Left lung (tissue), 4 donors: ENCODE measurements at regions not wholly inside any gene's neighbourhood (a gene's known extent, or its start where the extent isn't known, plus 50 kb on each side); places are given as distances from the start of the nearest gene placed in this dataset.

Experiments
- ATAC-seq: fragments of 200-7000 bp; cut with Tn5 transposase; one replicate; pipeline ENCODE4 v1.9.1; 2020; ENCODE audit warnings: moderate library complexity
- DNase-seq, 4 donors: peaks; one replicate each; pipeline ENCODE4 v3.0.0-alpha.2; 2013 to 2020
- H3K27ac ChIP-seq, 2 donors: fragments of 200-600 bp; sonication (generic) in 1 of 2; one replicate each; pipeline versions ENCODE4 v1.5.0 to v1.8.0; 2020 to 2021
- H3K27me3 ChIP-seq, 2 donors: fragments of 200-600 bp; sonication (generic) in 1 of 2; one replicate each; pipeline versions ENCODE4 v1.5.0 to v1.8.0; 2020 to 2021
- H3K36me3 ChIP-seq, 2 donors: fragments of 200-600 bp; sonication (generic) in 1 of 2; one replicate each; pipeline versions ENCODE4 v1.5.0 to v1.8.0; 2020 to 2021
- H3K4me1 ChIP-seq, 2 donors: fragments of 200-600 bp; one replicate each; pipeline ENCODE4 v1.8.0; 2021
- H3K4me3 ChIP-seq, 2 donors: fragments of 200-600 bp; sonication (generic) in 1 of 2; one replicate each; pipeline versions ENCODE4 v1.5.0 to v1.8.0; 2020 to 2021; ENCODE audit warnings: mild to moderate bottlenecking in 1 of 2
- H3K9me3 ChIP-seq, 2 donors: fragments of 200-600 bp; sonication (generic) in 1 of 2; one replicate each; pipeline versions ENCODE4 v1.5.0 to v1.8.0; 2020 to 2021
- intact Hi-C, 2 donors: fragments of 100-400 bp; cut with DNase I; formaldehyde crosslinking; loops; one replicate each; pipeline versions ENCODE4 v1.11.2 to v1.14.2; 2022
- TF ChIP-seq, protein P1 (sequence below), 2 donors: fragments of 200-600 bp; sonication (generic) in 1 of 2; IDR thresholded peaks; one replicate each; pipeline versions ENCODE4 v1.5.0 to v1.8.0; 2021; ENCODE audit warnings: antibody characterized with exemption in 2 of 2
- donor health status: DM: no; HTN: yes; CAD: no.
- donor health status: DM: no; HTN: no; CAD: no.

DNA sequence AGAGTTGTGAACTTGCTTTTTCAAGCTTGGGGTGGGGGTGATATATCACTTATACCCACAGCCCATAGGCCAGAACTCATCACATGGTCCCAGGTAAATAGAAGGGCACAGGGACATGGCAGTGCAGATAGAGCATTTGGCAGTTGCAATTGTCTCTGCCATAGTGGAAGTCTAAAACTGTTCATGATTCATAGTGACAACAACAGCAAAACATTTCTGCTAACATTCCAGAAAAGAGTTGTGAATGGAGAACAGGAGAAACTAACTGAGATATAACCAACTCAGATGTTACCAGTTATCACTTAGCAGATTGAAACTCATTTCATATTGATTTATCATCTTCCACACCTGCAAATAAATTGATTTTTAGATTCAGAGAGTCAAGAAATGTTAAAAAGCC, 278.6 kb upstream of the KYNU start:
- H3K4me1 ChIP-seq: no peaks in the 10 kb centered on the region
- no peak overlapping the region for H3K27ac ChIP-seq
- no peak for DNase-seq
- H3K4me3 ChIP-seq: no peak overlapping the region
- no peak for ATAC-seq
- no peaks in the 10 kb centered on the region for H3K27me3 ChIP-seq
- intact Hi-C loops: no loop called here
- H3K36me3 ChIP-seq: no peaks in the 10 kb centered on the region
- H3K9me3 ChIP-seq: no peaks in the 10 kb centered on the region
- TF ChIP-seq, protein P1, sequence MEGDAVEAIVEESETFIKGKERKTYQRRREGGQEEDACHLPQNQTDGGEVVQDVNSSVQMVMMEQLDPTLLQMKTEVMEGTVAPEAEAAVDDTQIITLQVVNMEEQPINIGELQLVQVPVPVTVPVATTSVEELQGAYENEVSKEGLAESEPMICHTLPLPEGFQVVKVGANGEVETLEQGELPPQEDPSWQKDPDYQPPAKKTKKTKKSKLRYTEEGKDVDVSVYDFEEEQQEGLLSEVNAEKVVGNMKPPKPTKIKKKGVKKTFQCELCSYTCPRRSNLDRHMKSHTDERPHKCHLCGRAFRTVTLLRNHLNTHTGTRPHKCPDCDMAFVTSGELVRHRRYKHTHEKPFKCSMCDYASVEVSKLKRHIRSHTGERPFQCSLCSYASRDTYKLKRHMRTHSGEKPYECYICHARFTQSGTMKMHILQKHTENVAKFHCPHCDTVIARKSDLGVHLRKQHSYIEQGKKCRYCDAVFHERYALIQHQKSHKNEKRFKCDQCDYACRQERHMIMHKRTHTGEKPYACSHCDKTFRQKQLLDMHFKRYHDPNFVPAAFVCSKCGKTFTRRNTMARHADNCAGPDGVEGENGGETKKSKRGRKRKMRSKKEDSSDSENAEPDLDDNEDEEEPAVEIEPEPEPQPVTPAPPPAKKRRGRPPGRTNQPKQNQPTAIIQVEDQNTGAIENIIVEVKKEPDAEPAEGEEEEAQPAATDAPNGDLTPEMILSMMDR (IDR thresholded peaks at IDR 0.05): no peak

GRCh38 chr2:142596334-142597088, 281.0 kb upstream of the KYNU start:
- Histone ChIP-seq H3K4me1 (no peaks in the 10 kb centered on the region), H3K36me3 (no peaks in the 10 kb centered on the region), H3K27ac (no peak overlapping the region), H3K4me3 (no peak overlapping the region), H3K9me3 (no peaks in the 10 kb centered on the region), H3K27me3 (no peaks in the 10 kb centered on the region)
- TF ChIP-seq, protein P1 (IDR thresholded peaks at IDR 0.05): no peak
- no peak for DNase-seq
- intact Hi-C loops: no loop called here
- no peak for ATAC-seq

DNA sequence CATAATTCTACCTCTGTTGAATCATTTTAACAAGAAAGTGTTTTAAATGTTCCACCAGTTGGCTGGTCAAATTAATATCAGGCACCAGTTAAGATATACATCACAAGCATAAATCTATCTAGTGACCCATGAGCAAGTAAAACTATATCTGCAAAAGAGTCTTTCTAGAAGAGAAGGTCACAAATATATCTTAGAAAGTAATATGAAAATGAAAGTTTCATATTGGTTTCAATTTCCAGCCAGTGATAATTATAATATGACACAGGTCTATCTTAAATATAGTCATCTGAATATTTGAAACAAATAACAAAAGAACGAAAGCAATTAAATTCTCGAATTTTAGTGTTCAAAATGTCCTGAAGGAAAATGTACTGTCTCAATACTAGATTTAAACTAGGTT, 282.5 kb upstream of the KYNU start:
- DNase-seq (no peak), ATAC-seq (no peak)
- Histone ChIP-seq H3K27ac (no peak overlapping the region), H3K36me3 (no peaks in the 10 kb centered on the region), H3K27me3 (no peaks in the 10 kb centered on the region), H3K4me3 (no peak overlapping the region), H3K4me1 (no peaks in the 10 kb centered on the region), H3K9me3 (no peaks in the 10 kb centered on the region)
- TF ChIP-seq, protein P1 (IDR thresholded peaks at IDR 0.05): no peak
- intact Hi-C loops: no loop called here

DNA sequence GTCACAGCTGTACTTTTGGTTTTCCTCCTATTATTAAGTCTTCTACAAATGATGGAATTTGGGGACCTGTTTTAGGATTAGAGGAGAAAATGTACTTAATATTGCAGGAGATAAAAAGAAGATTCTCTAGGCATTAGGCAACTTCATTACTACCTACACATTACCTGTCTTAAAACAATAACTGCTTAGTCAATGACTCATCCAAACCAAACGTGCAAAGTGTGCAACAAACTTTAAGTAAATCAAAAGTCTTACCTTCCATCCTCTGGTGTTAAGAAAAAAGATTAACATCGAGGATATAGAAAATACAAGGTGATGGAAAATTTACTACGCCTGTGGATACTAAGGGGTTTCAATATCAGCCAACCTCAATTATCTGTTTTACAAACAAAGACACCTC, 285.3 kb upstream of the KYNU start:
- Histone ChIP-seq H3K4me3 (no peak overlapping the region), H3K27ac (no peak overlapping the region), H3K36me3 (no peaks in the 10 kb centered on the region), H3K27me3 (no peaks in the 10 kb centered on the region), H3K9me3 (no peaks in the 10 kb centered on the region), H3K4me1 (no peaks in the 10 kb centered on the region)
- TF ChIP-seq, protein P1 (IDR thresholded peaks at IDR 0.05): no peak
- DNase-seq (no peak), ATAC-seq (no peak)
- intact Hi-C loops: no loop called here

DNA sequence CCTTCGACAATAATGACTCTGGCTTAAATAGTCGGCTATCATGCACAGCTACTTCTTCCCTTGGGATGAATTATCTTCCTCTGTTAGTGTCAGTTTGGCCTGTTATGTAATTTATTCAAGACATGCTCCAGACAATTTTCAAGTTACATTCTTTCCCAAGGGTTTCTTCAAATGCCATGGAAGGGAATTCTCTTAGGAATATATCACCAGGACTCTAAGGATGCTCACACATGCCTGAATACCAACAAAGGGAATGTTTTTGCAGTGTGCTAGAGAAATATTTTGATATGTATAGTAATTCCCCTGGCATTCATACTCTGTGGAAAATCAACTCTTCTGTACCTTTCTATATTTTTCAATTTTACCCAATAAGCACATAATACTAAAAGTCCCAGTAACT, 286.0 kb upstream of the KYNU start:
- Histone ChIP-seq H3K27me3 (no peaks in the 10 kb centered on the region), H3K27ac (no peak overlapping the region), H3K4me1 (no peaks in the 10 kb centered on the region), H3K9me3 (no peaks in the 10 kb centered on the region), H3K36me3 (no peaks in the 10 kb centered on the region), H3K4me3 (no peak overlapping the region)
- DNase-seq: no peak
- TF ChIP-seq, protein P1 (IDR thresholded peaks at IDR 0.05): no peak
- intact Hi-C loops: no loop called here
- ATAC-seq: no peak
